ENCODE measurements at regions not wholly inside any gene's neighbourhood (a gene's known extent, or its start where the extent isn't known, plus 50 kb on each side); places are given as distances from the start of the nearest gene placed in this dataset.

DNA sequence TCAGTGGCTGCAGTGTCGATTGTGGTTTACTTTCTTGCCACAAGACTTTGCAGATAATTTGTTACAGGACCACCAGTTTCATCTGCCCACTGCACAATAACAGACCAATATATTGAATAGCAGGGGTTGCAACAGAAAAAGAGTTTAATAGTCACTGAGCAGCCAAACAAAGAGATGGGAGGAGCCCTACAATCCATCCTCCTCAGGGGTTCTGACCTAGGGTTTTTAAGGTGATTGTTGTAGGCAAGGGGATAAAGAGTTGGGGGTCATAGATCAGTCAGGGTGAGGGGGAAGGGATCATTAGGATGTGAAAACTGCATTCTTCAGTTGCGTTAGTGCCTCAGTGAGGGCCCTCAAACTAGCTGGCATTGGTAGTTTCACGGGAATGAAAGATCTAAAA, 110.7 kb upstream of the OLFM3 start:
- TF ChIP-seq POLR2A (IDR thresholded peaks at IDR 0.05), result no peak
- TF ChIP-seq, protein P1, sequence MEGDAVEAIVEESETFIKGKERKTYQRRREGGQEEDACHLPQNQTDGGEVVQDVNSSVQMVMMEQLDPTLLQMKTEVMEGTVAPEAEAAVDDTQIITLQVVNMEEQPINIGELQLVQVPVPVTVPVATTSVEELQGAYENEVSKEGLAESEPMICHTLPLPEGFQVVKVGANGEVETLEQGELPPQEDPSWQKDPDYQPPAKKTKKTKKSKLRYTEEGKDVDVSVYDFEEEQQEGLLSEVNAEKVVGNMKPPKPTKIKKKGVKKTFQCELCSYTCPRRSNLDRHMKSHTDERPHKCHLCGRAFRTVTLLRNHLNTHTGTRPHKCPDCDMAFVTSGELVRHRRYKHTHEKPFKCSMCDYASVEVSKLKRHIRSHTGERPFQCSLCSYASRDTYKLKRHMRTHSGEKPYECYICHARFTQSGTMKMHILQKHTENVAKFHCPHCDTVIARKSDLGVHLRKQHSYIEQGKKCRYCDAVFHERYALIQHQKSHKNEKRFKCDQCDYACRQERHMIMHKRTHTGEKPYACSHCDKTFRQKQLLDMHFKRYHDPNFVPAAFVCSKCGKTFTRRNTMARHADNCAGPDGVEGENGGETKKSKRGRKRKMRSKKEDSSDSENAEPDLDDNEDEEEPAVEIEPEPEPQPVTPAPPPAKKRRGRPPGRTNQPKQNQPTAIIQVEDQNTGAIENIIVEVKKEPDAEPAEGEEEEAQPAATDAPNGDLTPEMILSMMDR (IDR thresholded peaks at IDR 0.05), result no peak
